NAMALWA (cell line): ENCODE measurements at regions not wholly inside any gene's neighbourhood (a gene's known extent, or its start where the extent isn't known, plus 50 kb on each side); places are given as distances from the start of the nearest gene placed in this dataset.

ENCODE experiments used
- DNase-seq: peaks from one replicate; pipeline ENCODE4 v3.0.0-alpha.2; 2015; ENCODE audit warnings: low spot score

GRCh38 chr15:35727627-35728026, 181.7 kb upstream of the DPH6 start:
- DNase-seq, result no peak

- no peak for DNase-seq
These were observed 182.4 kb upstream of the DPH6 start for GRCh38 chr15:35728219-35728940.

GRCh38 chr15:35736150-35736549, 190.2 kb upstream of the DPH6 start:
- DNase-seq, result no peak

DNA sequence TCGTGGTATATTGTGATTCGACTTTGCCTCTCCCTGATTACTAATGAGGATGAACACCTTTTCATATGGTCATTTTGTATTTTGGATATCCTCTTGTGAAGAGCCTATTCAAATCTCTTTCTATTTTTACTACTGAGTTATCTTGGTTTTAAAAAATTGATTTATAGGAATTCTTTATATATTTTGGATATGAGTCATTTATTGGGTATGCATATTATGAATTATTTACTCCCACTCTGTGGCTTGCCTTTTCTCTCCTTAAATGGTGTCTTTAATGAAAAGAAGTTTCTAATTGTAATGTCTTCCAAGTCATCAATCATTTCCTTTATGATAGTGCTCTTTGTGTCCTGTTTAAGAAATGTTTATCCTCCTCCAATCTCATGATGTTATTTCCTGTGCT, 191.5 kb upstream of the DPH6 start:
- no peak for DNase-seq

- no peak for DNase-seq
These were observed 192.4 kb upstream of the DPH6 start for GRCh38 chr15:35738370-35738769.

- DNase-seq, result no peak
These were observed 194.8 kb upstream of the DPH6 start for GRCh38 chr15:35740761-35741160.

- DNase-seq, result no peak
These were observed 195.4 kb upstream of the DPH6 start for GRCh38 chr15:35741395-35741794.

DNA sequence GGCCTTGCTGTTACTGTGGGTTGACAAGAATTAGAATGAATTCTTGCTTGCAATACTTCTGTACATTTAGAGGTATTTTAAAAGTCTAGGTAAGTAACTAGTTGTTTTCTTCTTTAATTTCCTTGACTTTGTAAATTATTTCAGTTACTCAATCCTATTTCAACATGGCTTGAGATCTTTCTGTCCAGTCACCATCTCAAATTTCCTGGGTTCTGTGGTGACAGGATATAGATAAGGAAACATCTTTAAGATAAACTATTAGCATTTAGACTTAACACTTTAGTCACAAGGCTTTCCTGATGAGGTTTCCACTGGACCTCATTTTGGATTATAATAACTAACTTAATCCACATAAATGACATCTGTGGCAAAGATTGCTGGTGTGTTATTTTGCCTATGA, 195.9 kb upstream of the DPH6 start:
- no peak for DNase-seq

DNA sequence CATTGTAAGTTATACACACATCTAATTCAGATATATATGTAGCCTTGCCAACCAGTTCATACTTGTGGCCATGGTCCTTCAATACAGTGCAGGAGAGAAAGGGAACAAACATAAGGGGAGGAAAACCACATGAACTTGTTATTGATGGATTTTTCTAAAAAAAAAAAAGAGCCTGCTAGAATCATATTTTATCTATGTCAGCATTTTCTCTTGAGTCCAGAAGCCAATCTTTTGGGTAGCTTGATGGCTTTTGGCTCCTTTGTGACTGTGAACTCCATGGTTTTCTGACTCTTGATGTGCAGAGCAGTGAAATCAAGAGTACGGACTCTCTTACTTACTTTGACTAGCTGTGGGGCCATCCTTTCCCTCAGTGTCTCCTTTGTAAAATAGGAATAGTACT, 197.4 kb upstream of the DPH6 start:
- DNase-seq, result no peak

DNA sequence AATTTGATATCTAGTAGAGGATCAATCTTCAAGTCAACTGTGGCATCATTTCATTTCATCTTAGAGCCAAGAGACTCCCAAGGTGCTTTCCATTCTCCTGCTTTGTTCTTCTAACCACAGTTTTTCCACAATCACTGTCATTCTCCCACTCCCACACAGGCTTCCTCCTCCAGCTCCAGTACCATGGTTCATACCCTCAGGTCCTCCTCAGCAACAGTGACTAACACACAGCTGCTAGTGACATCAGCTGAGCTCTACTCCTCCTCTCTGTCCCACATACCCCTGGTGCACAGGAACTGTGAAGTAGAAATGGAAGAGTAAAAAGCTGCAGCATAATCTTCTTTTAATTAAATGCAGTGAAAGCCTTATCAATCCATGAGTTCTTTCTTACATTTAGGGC, 200.2 kb upstream of the DPH6 start:
- no peak for DNase-seq

- no peak for DNase-seq
These were observed 202.1 kb upstream of the DPH6 start for GRCh38 chr15:35748105-35748504.

DNA sequence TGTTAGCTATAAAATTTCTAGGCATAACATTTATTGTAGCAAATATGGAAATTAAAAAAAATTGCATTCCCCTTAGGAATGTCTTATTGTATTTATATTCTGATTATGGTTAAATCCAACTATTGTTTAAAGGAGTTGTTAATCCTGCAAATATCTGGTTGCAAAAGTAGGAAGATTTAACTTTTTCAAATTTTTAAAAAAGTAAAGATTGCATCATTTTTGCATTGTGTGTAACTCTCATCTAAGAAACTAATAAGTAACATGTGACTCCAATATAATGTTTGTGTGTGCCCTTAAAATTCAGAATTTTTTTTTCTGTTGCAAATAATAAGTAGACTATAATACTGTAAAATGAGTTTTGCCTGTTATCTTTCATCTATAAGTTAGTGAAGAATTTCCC, 204.1 kb upstream of the DPH6 start:
- no peak for DNase-seq

- DNase-seq, result peak; percentile 80
These were observed 205.6 kb upstream of the DPH6 start for GRCh38 chr15:35751413-35752133.

DNA sequence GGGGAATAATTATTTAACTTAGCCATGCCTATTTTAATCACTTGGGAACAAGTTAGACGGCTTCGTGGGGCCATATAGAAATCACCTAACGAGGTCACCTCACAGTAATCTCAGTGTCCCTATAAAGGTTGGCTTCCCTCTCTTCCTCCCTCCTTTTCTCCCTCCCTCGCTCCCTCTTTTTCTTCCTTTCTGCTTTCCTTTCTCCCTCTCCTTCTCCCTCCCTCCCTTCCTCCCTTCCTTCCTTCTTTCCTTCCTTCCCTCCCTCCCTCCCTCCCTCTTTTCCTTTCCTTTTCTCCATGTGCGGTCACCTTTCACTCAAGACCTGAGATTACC, 206.1 kb upstream of the DPH6 start:
- DNase-seq, result no peak

- no peak for DNase-seq
These were observed 207.5 kb upstream of the DPH6 start for GRCh38 chr15:35753486-35753885.

DNA sequence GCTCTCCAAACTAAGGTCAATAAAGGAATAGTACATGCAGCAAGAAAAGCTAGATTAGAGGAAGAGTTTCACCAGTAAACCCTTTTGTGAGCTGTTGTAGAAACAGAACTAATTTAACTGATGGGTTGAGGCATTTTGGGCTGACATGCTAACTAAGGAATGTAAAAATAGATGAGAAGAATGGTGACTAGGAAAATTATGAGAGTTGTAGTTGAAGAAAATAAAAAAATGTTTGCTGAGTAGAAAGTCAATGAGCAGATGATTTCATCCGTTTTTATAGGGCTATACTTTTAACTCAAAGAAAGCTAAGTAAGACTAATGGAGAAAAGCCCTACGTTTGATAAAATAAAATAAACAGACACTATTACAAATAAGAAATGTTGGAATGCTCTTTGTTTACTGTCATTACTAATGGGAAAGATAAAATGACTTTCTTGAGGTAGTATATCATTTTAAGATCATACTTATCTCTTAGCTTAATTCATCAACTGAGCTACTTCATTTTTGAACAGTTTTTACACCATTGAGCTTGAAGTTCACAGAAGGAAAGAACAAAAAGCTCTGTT, 209.4 kb upstream of the DPH6 start:
- DNase-seq, result no peak

- no peak for DNase-seq
These were observed 210.7 kb upstream of the DPH6 start for GRCh38 chr15:35756623-35757022.

- no peak for DNase-seq
These were observed 211.4 kb upstream of the DPH6 start for GRCh38 chr15:35757361-35757760.

DNA sequence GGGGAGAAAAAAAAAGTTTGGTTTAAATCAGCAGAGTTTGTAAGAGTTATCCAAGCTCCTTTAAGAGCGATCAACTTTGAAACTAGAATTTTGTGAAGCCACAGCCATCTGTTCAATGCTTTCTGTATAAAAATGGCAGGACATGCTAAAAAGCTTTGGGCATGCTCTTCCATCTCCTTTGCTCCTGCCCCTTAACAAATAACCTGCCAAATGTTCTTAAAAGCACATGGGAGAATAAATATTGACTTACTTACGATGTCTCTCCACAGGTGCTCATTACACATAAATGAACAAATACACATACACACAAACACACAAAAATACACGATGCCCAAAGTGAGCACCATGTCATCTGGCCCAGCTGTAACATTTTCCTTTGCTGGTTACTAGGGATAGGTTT, 211.8 kb upstream of the DPH6 start:
- no peak for DNase-seq

DNA sequence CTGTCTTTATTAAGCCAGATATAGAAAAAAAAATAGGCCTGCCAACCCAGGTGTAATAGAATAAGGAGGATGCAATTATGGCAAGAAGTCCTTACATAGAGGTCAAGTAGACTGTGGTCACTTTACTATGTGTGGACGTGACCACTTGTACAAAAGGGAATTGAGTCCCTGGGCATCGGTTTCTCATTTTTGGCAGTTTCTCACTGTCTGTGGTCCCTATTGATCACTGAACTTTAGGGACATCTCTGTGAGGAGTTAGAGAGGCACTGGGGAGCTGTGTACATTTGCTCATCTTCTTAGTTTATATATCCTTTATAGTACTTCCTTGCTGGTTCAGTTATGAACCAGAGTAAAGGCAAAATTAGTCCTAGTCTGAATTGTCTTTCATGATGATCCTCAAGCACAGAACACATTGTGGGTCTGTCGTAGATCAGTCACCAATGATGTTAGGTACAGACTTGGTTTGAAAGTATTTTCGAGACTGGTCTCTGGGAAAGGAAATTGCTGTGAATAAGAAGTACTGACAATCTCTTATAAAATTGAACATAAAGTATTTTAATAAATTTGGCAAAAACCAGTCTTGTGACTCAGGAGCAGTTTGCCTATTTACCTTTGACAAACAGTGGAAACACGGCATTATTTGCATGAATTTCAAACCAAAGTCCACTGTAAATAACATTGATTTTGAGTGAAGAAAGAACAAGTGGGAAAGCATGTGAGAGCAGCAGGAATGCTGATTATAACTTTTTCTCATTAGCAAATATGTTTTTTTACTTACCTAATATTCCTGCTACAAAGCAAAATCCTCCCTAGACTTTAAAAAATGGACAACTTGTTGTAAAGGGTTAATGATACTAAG, 218.9 kb upstream of the DPH6 start:
- no peak for DNase-seq

GRCh38 chr15:35768949-35769348, 223.0 kb upstream of the DPH6 start:
- DNase-seq, result no peak

DNA sequence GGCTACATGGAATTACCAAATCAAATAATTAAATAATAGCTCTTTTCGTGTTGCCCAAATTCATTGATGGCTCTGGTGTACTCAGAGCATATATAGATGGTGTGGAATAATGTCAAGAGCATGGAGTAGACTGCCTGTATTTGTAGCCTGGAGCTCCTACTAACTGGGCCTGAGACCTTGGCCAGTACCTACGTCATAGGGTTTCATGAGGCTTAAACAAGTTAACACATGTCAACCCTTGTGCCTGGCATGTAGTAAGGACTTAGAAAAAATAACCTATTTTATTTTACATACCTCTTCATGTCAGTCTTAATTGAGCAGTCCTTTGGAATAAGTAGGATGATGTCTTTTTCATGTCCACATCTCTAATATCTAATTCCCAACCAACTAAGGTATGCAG, 223.7 kb upstream of the DPH6 start:
- no peak for DNase-seq
